H1 (cell line): ENCODE measurements at regions not wholly inside any gene's neighbourhood (a gene's known extent, or its start where the extent isn't known, plus 50 kb on each side); places are given as distances from the start of the nearest gene placed in this dataset.

ENCODE experiments used
- CTCF ChIA-PET: fragments of 300-600 bp; sonication (Branson Sonifier 250); formaldehyde crosslinking; loops from one replicate; lab custom pipeline; 2021; ENCODE audit not compliant: partially characterized antibody; lab: Charles Lee
- POLR2A ChIA-PET: fragments of 300-600 bp; sonication (Branson Sonifier 250); formaldehyde crosslinking; loops from one replicate; lab custom pipeline; 2021; ENCODE audit warnings: inconsistent platforms; ENCODE audit not compliant: partially characterized antibody; lab: Charles Lee
- DNase-seq, 2 experiments: peaks; one replicate each; pipeline versions ENCODE4 v3.0.0 to v3.0.0-alpha.2; 2010 to 2022; ENCODE audit warnings: low spot score in 2 of 2, low read depth in 1 of 2, mixed read lengths in 1 of 2
- FAIRE-seq: peaks from 2 replicates; lab custom pipeline; 2011; peaks lifted over from hg19 to GRCh38; lab: Jason Lieb, UNC
- H2AFZ ChIP-seq: 2 replicates; pipeline ENCODE4 v1.8.1; 2012; ENCODE audit warnings: low read length, inconsistent platforms
- H2AK5ac ChIP-seq: 2 replicates; pipeline ENCODE4 v1.6.1; 2013; ENCODE audit warnings: low read depth, low read length
- H2BK120ac ChIP-seq: replicated peaks from 2 replicates; pipeline ENCODE3; 2013; ENCODE audit warnings: low read depth, low read length, inconsistent platforms
- H2BK12ac ChIP-seq: 2 replicates; pipeline ENCODE4 v1.6.1; 2013; ENCODE audit warnings: low read depth, low read length
- H2BK15ac ChIP-seq: 2 replicates; pipeline ENCODE4 v1.6.1; 2013; ENCODE audit warnings: low read length
- H2BK20ac ChIP-seq: 2 replicates; pipeline ENCODE4 v1.6.1; 2013; ENCODE audit warnings: low read length
- H2BK5ac ChIP-seq: 2 replicates; pipeline ENCODE4 v1.6.1; 2013; ENCODE audit warnings: low read depth, low read length
- H3K14ac ChIP-seq: 2 replicates; pipeline ENCODE4 v1.6.1; 2013; ENCODE audit warnings: inconsistent platforms; ENCODE audit not compliant: insufficient read length
- H3K18ac ChIP-seq: 2 replicates; pipeline ENCODE4 v1.6.1; 2013; ENCODE audit warnings: low read length; ENCODE audit errors: extremely low read depth
- H3K23ac ChIP-seq: 2 replicates; pipeline ENCODE4 v1.6.1; 2013; ENCODE audit warnings: inconsistent platforms; ENCODE audit not compliant: insufficient read length
- H3K23me2 ChIP-seq: 2 replicates; pipeline ENCODE4 v1.6.1; 2013; ENCODE audit warnings: low read depth, low read length
- H3K27ac ChIP-seq: 2 replicates; pipeline ENCODE4 v1.6.1; 2011; ENCODE audit warnings: low read depth, low read length, inconsistent platforms
- H3K27me3 ChIP-seq, 4 experiments: replicated peaks in 1 of 4; 1 replicate in 1 of 4; 2 replicates in 3 of 4; pipeline versions ENCODE4 v1.6.1 to v1.8.1; 2011 to 2013; ENCODE audit warnings: low read length in 3 of 4, mild to moderate bottlenecking in 3 of 4, inconsistent platforms in 2 of 4, mixed read lengths in 2 of 4, moderate library complexity in 1 of 4; ENCODE audit not compliant: control insufficient read depth in 3 of 4, insufficient read depth in 3 of 4; ENCODE audit errors: extremely low read depth in 1 of 4
- H3K36me3 ChIP-seq, 4 experiments: 2 replicates each; pipeline versions ENCODE4 v1.6.1 to v1.8.1; 2011 to 2013; ENCODE audit warnings: mild to moderate bottlenecking in 4 of 4, low read length in 3 of 4, moderate library complexity in 2 of 4, control low read depth in 1 of 4, inconsistent platforms in 1 of 4; ENCODE audit not compliant: insufficient read depth in 4 of 4, control insufficient read depth in 2 of 4
- H3K4ac ChIP-seq: replicated peaks from 2 replicates; pipeline ENCODE3; 2013; ENCODE audit warnings: low read length, low read depth, mixed read lengths, inconsistent platforms; ENCODE audit not compliant: insufficient read length
- H3K4me1 ChIP-seq, 4 experiments: replicated peaks in 1 of 4; 1 replicate in 1 of 4; 2 replicates in 3 of 4; pipeline versions ENCODE4 v1.6.1 to v1.8.1; 2011 to 2013; ENCODE audit warnings: low read length in 3 of 4, inconsistent platforms in 2 of 4, mixed read lengths in 1 of 4; ENCODE audit not compliant: insufficient read depth in 4 of 4, control insufficient read depth in 3 of 4
- H3K4me2 ChIP-seq, 2 experiments: 2 replicates each; pipeline versions ENCODE4 v1.6.1 to v1.8.1; 2011 to 2013; ENCODE audit warnings: low read depth in 2 of 2, low read length in 2 of 2, control low read depth in 1 of 2, inconsistent platforms in 1 of 2, mild to moderate bottlenecking in 1 of 2; ENCODE audit not compliant: insufficient read depth in 1 of 2
- H3K4me3 ChIP-seq, 4 experiments: fragments of 200-600, 300-600 bp in 1 of 4; sonication (generic), shearing (Covaris generic), sonication (Bioruptor Twin) in 1 of 4; 2 replicates each; pipeline versions ENCODE4 v1.5.1 to v1.8.1; 2011 to 2016; ENCODE audit warnings: low read length in 4 of 4, low read depth in 3 of 4, control low read depth in 2 of 4, inconsistent platforms in 2 of 4, mild to moderate bottlenecking in 2 of 4, mixed read lengths in 1 of 4, moderate library complexity in 1 of 4; ENCODE audit not compliant: insufficient read depth in 2 of 4; ENCODE audit errors: extremely low read depth in 1 of 4
- H3K56ac ChIP-seq: replicated peaks from 2 replicates; pipeline ENCODE3; 2013; ENCODE audit warnings: low read depth, mild to moderate bottlenecking, mixed read lengths, low read length, inconsistent platforms; ENCODE audit not compliant: insufficient read length
- H3K79me1 ChIP-seq: 2 replicates; pipeline ENCODE4 v1.6.1; 2013; ENCODE audit warnings: low read depth, low read length, control low read depth
- H3K79me2 ChIP-seq, 2 experiments: 2 replicates each; pipeline versions ENCODE4 v1.6.1 to v1.8.1; 2012 to 2013; ENCODE audit warnings: low read length in 2 of 2, mild to moderate bottlenecking in 2 of 2, inconsistent platforms in 1 of 2; ENCODE audit not compliant: insufficient read depth in 2 of 2, control insufficient read depth in 1 of 2
- H3K9ac ChIP-seq, 4 experiments: replicated peaks in 1 of 4; 1 replicate in 1 of 4; 2 replicates in 3 of 4; pipeline versions ENCODE4 v1.6.1 to v1.8.1; 2011 to 2013; ENCODE audit warnings: low read depth in 3 of 4, low read length in 3 of 4, control low read depth in 2 of 4, mild to moderate bottlenecking in 2 of 4, moderate library complexity in 2 of 4, inconsistent platforms in 1 of 4; ENCODE audit errors: extremely low read depth in 1 of 4
- H3K9me3 ChIP-seq, 2 experiments: 2 replicates each; pipeline versions ENCODE4 v1.6.1 to v1.8.1; 2012 to 2013; ENCODE audit warnings: mild to moderate bottlenecking in 2 of 2, moderate library complexity in 2 of 2, control low read depth in 1 of 2, inconsistent platforms in 1 of 2, low read depth in 1 of 2, low read length in 1 of 2, mixed read lengths in 1 of 2; ENCODE audit not compliant: insufficient read depth in 2 of 2
- H4K20me1 ChIP-seq, 2 experiments: replicated peaks in 1 of 2; 2 replicates each; pipeline versions ENCODE3 to v1.8.1; 2011 to 2013; ENCODE audit warnings: inconsistent platforms in 2 of 2, low read length in 2 of 2, mild to moderate bottlenecking in 1 of 2; ENCODE audit not compliant: insufficient read depth in 2 of 2, control insufficient read depth in 1 of 2
- H4K5ac ChIP-seq: 2 replicates; pipeline ENCODE4 v1.6.1; 2013; ENCODE audit warnings: low read length, low read depth, mixed read lengths, inconsistent platforms; ENCODE audit not compliant: insufficient read length
- H4K8ac ChIP-seq: 2 replicates; pipeline ENCODE4 v1.8.0; 2013; ENCODE audit warnings: mild to moderate bottlenecking, moderate library complexity, low read length, inconsistent platforms; ENCODE audit not compliant: insufficient read depth; ENCODE audit errors: extremely low read depth
- H4K91ac ChIP-seq: replicated peaks from 2 replicates; pipeline ENCODE3; 2013; ENCODE audit warnings: low read length, mixed read lengths, inconsistent platforms; ENCODE audit not compliant: insufficient read length
- JUND ChIP-seq: IDR thresholded peaks from 2 replicates; pipeline ENCODE4 v1.6.1; 2011; ENCODE audit warnings: mild to moderate bottlenecking, improper control_type of control experiment, low read length
- TCF12 ChIP-seq: IDR thresholded peaks from 2 replicates; pipeline ENCODE4 v1.6.1; 2011; ENCODE audit warnings: low read depth, mild to moderate bottlenecking, low read length
- TEAD4 ChIP-seq: IDR thresholded peaks from 2 replicates; pipeline ENCODE4 v1.6.1; 2012; ENCODE audit warnings: low read depth, low read length, inconsistent platforms, mixed read lengths
- WGBS, 2 experiments: shearing (Covaris generic) in 1 of 2; methylation state at CpG; one replicate each; pipeline versions ENCODE4 v1.1.6 to v1.1.7; 2013 to 2015; ENCODE audit warnings: low lambda C conversion rate in 2 of 2, mixed read lengths in 2 of 2, inconsistent platforms in 1 of 2, low coverage in 1 of 2, missing lambda C conversion rate in 1 of 2; ENCODE audit not compliant: insufficient replicate concordance in 2 of 2, insufficient coverage in 1 of 2, insufficient read length in 1 of 2; ENCODE audit errors: extremely low coverage in 1 of 2, missing lambda C conversion rate in 1 of 2; 5-methylcytosine and 5-hydroxymethylcytosine counted together

DNA sequence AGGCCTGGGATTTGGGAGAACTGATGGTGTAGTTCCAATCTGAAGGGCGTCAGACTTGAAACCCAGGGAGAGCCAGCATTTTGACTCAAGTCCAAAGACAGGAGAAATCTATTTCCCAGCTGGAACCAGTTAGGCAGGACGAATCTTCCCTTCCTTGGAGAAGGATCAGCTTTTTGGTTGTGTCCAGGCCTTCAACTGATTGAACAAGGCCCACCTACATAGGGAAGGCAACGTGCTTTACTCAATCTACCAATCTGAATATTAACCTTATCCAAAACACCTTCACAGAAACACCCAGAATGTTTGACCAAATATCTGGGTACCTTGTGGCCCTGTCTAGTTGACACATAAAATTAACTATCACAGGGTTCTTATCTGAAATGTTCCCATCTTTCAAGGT lies 221.9 kb upstream of the DLGAP1 start:
- Histone ChIP-seq H2BK15ac (no peak overlapping the region), H3K23ac (no peak overlapping the region), H4K20me1 (no peaks in the 10 kb centered on the region), H2AFZ (no peak overlapping the region), H2BK12ac (no peak overlapping the region), H2BK20ac (no peak overlapping the region), H3K36me3 (no peaks in the 10 kb centered on the region), H3K9ac (no peak overlapping the region)
- ChIA-PET POLR2A (no interaction called here), CTCF (interaction anchor here (0.6 kb wide), 1 partner anchor 43 kb away, joined by 3 read pairs; no protein-coding TSS in a partner anchor)
- no peak for TF ChIP-seq JUND
- no peak for TF ChIP-seq TEAD4
- no peak for TF ChIP-seq TCF12
- TF ChIP-seq, all 59 proteins: peak for 0
- no peak overlapping the region for H3K4me3 ChIP-seq
- WGBS, 2 experiments, result 88% methylated on average over 3 of the region's 3 CpGs; no CpG with 5 or more reads in 1 of the 2 experiments
- FAIRE-seq, result no peak
- H3K9me3 ChIP-seq, result no peaks in the 10 kb centered on the region
- H3K14ac ChIP-seq, result no peak overlapping the region
- H3K27me3 ChIP-seq, result no peaks in the 10 kb centered on the region
- no peak overlapping the region for H3K4me2 ChIP-seq
- no peak overlapping the region for H2AK5ac ChIP-seq
- H2BK5ac ChIP-seq, result no peak overlapping the region
- no peak overlapping the region for H2BK120ac ChIP-seq
- H4K5ac ChIP-seq, result no peak overlapping the region
- H3K27ac ChIP-seq, result no peak overlapping the region
- H3K23me2 ChIP-seq, result no peaks in the 10 kb centered on the region
- no peak overlapping the region for H4K8ac ChIP-seq
- no peaks in the 10 kb centered on the region for H3K79me2 ChIP-seq
- no peak for DNase-seq
- H3K56ac ChIP-seq, result no peak overlapping the region
- no peaks in the 10 kb centered on the region for H3K79me1 ChIP-seq
- H4K91ac ChIP-seq, result no peak overlapping the region
- no peak overlapping the region for H3K18ac ChIP-seq
- H3K4me1 ChIP-seq, result no peaks in the 10 kb centered on the region
- H3K4ac ChIP-seq, result no peak overlapping the region
